H9 (cell line): ENCODE measurements at regions not wholly inside any gene's neighbourhood (a gene's known extent, or its start where the extent isn't known, plus 50 kb on each side); places are given as distances from the start of the nearest gene placed in this dataset.

Source experiments
- DNase-seq: peaks from one replicate; pipeline ENCODE4 v3.0.0-alpha.2; 2017
- H2AFZ ChIP-seq: one replicate; pipeline ENCODE4 v1.6.1; 2013; ENCODE audit warnings: mild to moderate bottlenecking, low read length, control low read depth, moderate library complexity
- H2AK5ac ChIP-seq: 2 replicates; pipeline ENCODE4 v1.6.1; 2013; ENCODE audit warnings: low read length, control low read depth, mixed read lengths; ENCODE audit not compliant: insufficient read length
- H2BK120ac ChIP-seq: one replicate; pipeline ENCODE4 v1.6.1; 2013; ENCODE audit warnings: low read depth, mild to moderate bottlenecking, low read length, control low read depth, inconsistent platforms; ENCODE audit not compliant: poor library complexity, severe bottlenecking
- H2BK12ac ChIP-seq: 2 replicates; pipeline ENCODE4 v1.6.1; 2013; ENCODE audit warnings: low read length, control low read depth, mixed read lengths, low read depth; ENCODE audit not compliant: insufficient read length
- H2BK15ac ChIP-seq: 2 replicates; pipeline ENCODE4 v1.6.1; 2013; ENCODE audit warnings: low read depth, low read length, control low read depth
- H2BK20ac ChIP-seq: one replicate; pipeline ENCODE4 v1.6.1; 2013; ENCODE audit warnings: low read depth, mild to moderate bottlenecking, low read length, control low read depth, inconsistent platforms; ENCODE audit not compliant: poor library complexity, severe bottlenecking
- H2BK5ac ChIP-seq: 2 replicates; pipeline ENCODE4 v1.6.1; 2013; ENCODE audit warnings: low read length, control low read depth, mixed read lengths; ENCODE audit not compliant: insufficient read length
- H3K14ac ChIP-seq: 2 replicates; pipeline ENCODE4 v1.6.1; 2013; ENCODE audit warnings: low read length, control low read depth; ENCODE audit not compliant: insufficient read depth
- H3K18ac ChIP-seq: 2 replicates; pipeline ENCODE4 v1.6.1; 2013; ENCODE audit warnings: low read depth, mild to moderate bottlenecking, mixed read lengths, low read length, control low read depth; ENCODE audit not compliant: insufficient read length
- H3K23ac ChIP-seq: 2 replicates; pipeline ENCODE4 v1.6.1; 2013; ENCODE audit warnings: low read length, control low read depth, mixed read lengths, low read depth; ENCODE audit not compliant: insufficient read length
- H3K23me2 ChIP-seq: 2 replicates; pipeline ENCODE4 v1.6.1; 2013; ENCODE audit warnings: low read depth, mild to moderate bottlenecking, mixed read lengths, low read length, control low read depth; ENCODE audit not compliant: insufficient read length, poor library complexity, severe bottlenecking
- H3K27ac ChIP-seq: 2 replicates; pipeline ENCODE4 v1.5.1; 2013; ENCODE audit warnings: low read length, control low read depth, mixed read lengths, low read depth; ENCODE audit not compliant: insufficient read length
- H3K27me3 ChIP-seq: 2 replicates; pipeline ENCODE4 v1.6.1; 2013; ENCODE audit warnings: low read length, control low read depth, inconsistent platforms; ENCODE audit not compliant: insufficient read depth
- H3K4ac ChIP-seq: 2 replicates; pipeline ENCODE4 v1.6.1; 2013; ENCODE audit warnings: low read depth, mild to moderate bottlenecking, control low read depth, inconsistent platforms, low read length, moderate library complexity
- H3K4me1 ChIP-seq: 2 replicates; pipeline ENCODE4 v1.6.1; 2013; ENCODE audit warnings: low read length, control low read depth, inconsistent platforms; ENCODE audit not compliant: insufficient read depth
- H3K4me2 ChIP-seq: 2 replicates; pipeline ENCODE4 v1.6.1; 2013; ENCODE audit warnings: low read length, control low read depth, mixed read lengths; ENCODE audit not compliant: insufficient read length, insufficient read depth
- H3K56ac ChIP-seq: 2 replicates; pipeline ENCODE4 v1.6.1; 2013; ENCODE audit warnings: low read depth, mild to moderate bottlenecking, mixed read lengths, low read length, control low read depth; ENCODE audit not compliant: insufficient read length
- H3K79me1 ChIP-seq: 2 replicates; pipeline ENCODE4 v1.6.1; 2013; ENCODE audit warnings: low read depth, mild to moderate bottlenecking, moderate library complexity, low read length, control low read depth, inconsistent platforms; ENCODE audit not compliant: insufficient read depth, poor library complexity, severe bottlenecking
- H3K79me2 ChIP-seq: 2 replicates; pipeline ENCODE4 v1.6.1; 2013; ENCODE audit warnings: low read length, control low read depth, inconsistent platforms; ENCODE audit not compliant: insufficient read depth
- H3K9ac ChIP-seq: 2 replicates; pipeline ENCODE4 v1.6.1; 2013; ENCODE audit warnings: low read length, control low read depth, mixed read lengths; ENCODE audit not compliant: insufficient read length; ENCODE audit errors: extremely low read depth
- H3K9me3 ChIP-seq: one replicate; pipeline ENCODE4 v1.6.1; 2013; ENCODE audit warnings: low read depth, low read length, inconsistent platforms; ENCODE audit not compliant: control insufficient read depth
- H3T11ph ChIP-seq: one replicate; pipeline ENCODE4 v1.6.1; 2013; ENCODE audit warnings: mild to moderate bottlenecking, low read length, control low read depth, inconsistent platforms
- H4K20me1 ChIP-seq: one replicate; pipeline ENCODE4 v1.6.1; 2013; ENCODE audit not compliant: control insufficient read depth, insufficient read length, insufficient read depth
- H4K5ac ChIP-seq: 2 replicates; pipeline ENCODE4 v1.6.1; 2013; ENCODE audit warnings: low read depth, mild to moderate bottlenecking, mixed read lengths, low read length, control low read depth; ENCODE audit not compliant: insufficient read length
- H4K8ac ChIP-seq: replicated peaks from 2 replicates; pipeline ENCODE4 v1.6.1; 2013; ENCODE audit warnings: low read length, control low read depth, mixed read lengths, low read depth; ENCODE audit not compliant: insufficient read length
- H4K91ac ChIP-seq: 2 replicates; pipeline ENCODE4 v1.6.1; 2013; ENCODE audit warnings: low read depth, mild to moderate bottlenecking, moderate library complexity, mixed read lengths, low read length, control low read depth; ENCODE audit not compliant: insufficient read length
- H3K27ac Mint-ChIP-seq, 3 experiments: 2 replicates in 2 of 3; 3 replicates in 1 of 3; pipeline ENCODE4 v1.8.0; 2020 to 2021; ENCODE audit warnings: mixed read lengths in 3 of 3, mild to moderate bottlenecking in 1 of 3, moderate library complexity in 1 of 3
- H3K27me3 Mint-ChIP-seq: 2 replicates; pipeline ENCODE4 v1.8.0; 2021; ENCODE audit warnings: low read depth, mild to moderate bottlenecking, moderate library complexity, mixed read lengths
- H3K36me3 Mint-ChIP-seq, 3 experiments: 2 replicates in 2 of 3; 3 replicates in 1 of 3; pipeline ENCODE4 v1.8.0; 2020 to 2021; ENCODE audit warnings: low read depth in 3 of 3, mixed read lengths in 3 of 3; ENCODE audit not compliant: insufficient read depth in 1 of 3
- H3K4me1 Mint-ChIP-seq, 2 experiments: 2 replicates each; pipeline ENCODE4 v1.8.0; 2020; ENCODE audit warnings: mixed read lengths in 2 of 2
- H3K4me3 Mint-ChIP-seq, 2 experiments: 2 replicates in 1 of 2; 3 replicates in 1 of 2; pipeline ENCODE4 v1.8.0; 2020 to 2021; ENCODE audit warnings: mild to moderate bottlenecking in 2 of 2, mixed read lengths in 2 of 2, moderate library complexity in 1 of 2
- H3K9me3 Mint-ChIP-seq, 2 experiments: 2 replicates in 1 of 2; 3 replicates in 1 of 2; pipeline ENCODE4 v1.8.0; 2020; ENCODE audit warnings: mild to moderate bottlenecking in 2 of 2, mixed read lengths in 2 of 2, moderate library complexity in 1 of 2
- TF ChIP-seq, protein P1 (sequence below): fragments of 200-600 bp; sonication (generic); conservative IDR thresholded peaks from 3 replicates; pipeline ENCODE4 v1.8.0; 2021; ENCODE audit warnings: antibody characterized with exemption, mild to moderate bottlenecking

DNA sequence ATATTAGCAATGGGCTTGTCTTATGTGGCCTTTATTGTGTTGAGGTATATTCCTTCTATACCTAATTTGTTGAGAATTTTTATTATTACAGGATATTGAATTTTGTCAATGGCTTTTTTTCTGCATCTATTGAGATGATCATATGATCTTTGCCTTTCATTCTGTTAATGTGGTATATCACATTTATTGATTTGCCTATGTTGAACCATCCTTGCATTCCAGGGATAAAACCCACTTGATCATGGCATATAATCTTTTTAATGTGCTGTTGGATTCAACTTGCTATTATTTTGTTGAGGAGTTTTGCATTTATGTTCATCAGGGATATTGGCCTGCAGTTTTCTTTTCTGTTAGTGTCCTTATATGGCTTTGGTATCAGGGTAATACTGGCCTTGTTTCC, 91.8 kb upstream of the KLF14 start:
- Histone ChIP-seq H3K27me3 (no peaks in the 10 kb centered on the region), H3K4me1 (no peaks in the 10 kb centered on the region), H3T11ph (no peak overlapping the region), H2BK15ac (no peak overlapping the region), H2AK5ac (no peak overlapping the region), H2BK120ac (no peak overlapping the region), H3K9me3 (no peaks in the 10 kb centered on the region), H3K56ac (no peak overlapping the region), H3K4ac (no peak overlapping the region), H3K23me2 (no peaks in the 10 kb centered on the region), H2BK20ac (no peak overlapping the region), H3K23ac (no peak overlapping the region), H4K20me1 (no peaks in the 10 kb centered on the region), H3K27ac (no peak overlapping the region), H3K79me1 (no peaks in the 10 kb centered on the region), H3K14ac (no peak overlapping the region), H4K91ac (no peak overlapping the region), H3K9ac (no peak overlapping the region), H4K5ac (no peak overlapping the region), H3K79me2 (no peaks in the 10 kb centered on the region), H3K18ac (no peak overlapping the region), H2BK5ac (no peak overlapping the region), H2AFZ (no peak overlapping the region), H2BK12ac (no peak overlapping the region), H3K4me2 (no peak overlapping the region), H4K8ac (no peak overlapping the region)
- no peaks in the 10 kb centered on the region for H3K4me1 Mint-ChIP-seq
- H3K9me3 Mint-ChIP-seq, result peaks cover 17 to 21% of the 10 kb centered on the region in 2 experiments
- H3K36me3 Mint-ChIP-seq, result peaks cover 0 to 14% (median 4%) of the 10 kb centered on the region in 3 experiments; a peak in 4 of 7 replicates
- DNase-seq, result no peak
- TF ChIP-seq, protein P1, sequence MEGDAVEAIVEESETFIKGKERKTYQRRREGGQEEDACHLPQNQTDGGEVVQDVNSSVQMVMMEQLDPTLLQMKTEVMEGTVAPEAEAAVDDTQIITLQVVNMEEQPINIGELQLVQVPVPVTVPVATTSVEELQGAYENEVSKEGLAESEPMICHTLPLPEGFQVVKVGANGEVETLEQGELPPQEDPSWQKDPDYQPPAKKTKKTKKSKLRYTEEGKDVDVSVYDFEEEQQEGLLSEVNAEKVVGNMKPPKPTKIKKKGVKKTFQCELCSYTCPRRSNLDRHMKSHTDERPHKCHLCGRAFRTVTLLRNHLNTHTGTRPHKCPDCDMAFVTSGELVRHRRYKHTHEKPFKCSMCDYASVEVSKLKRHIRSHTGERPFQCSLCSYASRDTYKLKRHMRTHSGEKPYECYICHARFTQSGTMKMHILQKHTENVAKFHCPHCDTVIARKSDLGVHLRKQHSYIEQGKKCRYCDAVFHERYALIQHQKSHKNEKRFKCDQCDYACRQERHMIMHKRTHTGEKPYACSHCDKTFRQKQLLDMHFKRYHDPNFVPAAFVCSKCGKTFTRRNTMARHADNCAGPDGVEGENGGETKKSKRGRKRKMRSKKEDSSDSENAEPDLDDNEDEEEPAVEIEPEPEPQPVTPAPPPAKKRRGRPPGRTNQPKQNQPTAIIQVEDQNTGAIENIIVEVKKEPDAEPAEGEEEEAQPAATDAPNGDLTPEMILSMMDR, result no peak
- no peak overlapping the region for H3K4me3 Mint-ChIP-seq
- H3K27ac Mint-ChIP-seq, result no peak overlapping the region
- H3K27me3 Mint-ChIP-seq, result peaks cover 1% of the 10 kb centered on the region; the same call in 1 of the 2 replicates
